Nephron (organoid): ENCODE measurements at regions not wholly inside any gene's neighbourhood (a gene's known extent, or its start where the extent isn't known, plus 50 kb on each side); places are given as distances from the start of the nearest gene placed in this dataset.
"Not testable (repeated sequence)": the region's sequence is repeated elsewhere in the genome, so short reads cannot be mapped to it uniquely, and the experiment has no call there.

Source experiments
- H3K27ac Mint-ChIP-seq, 3 experiments: 2 replicates each; pipeline ENCODE4 v1.8.0; 2020; ENCODE audit warnings: mixed read lengths in 3 of 3, mild to moderate bottlenecking in 2 of 3, moderate library complexity in 1 of 3
- H3K27me3 Mint-ChIP-seq: 2 replicates; pipeline ENCODE4 v1.8.0; 2021; ENCODE audit warnings: low read depth, mild to moderate bottlenecking, moderate library complexity, mixed read lengths
- H3K36me3 Mint-ChIP-seq: 2 replicates; pipeline ENCODE4 v1.8.0; 2020; ENCODE audit warnings: low read depth, mixed read lengths
- H3K4me1 Mint-ChIP-seq: 2 replicates; pipeline ENCODE4 v1.8.0; 2020; ENCODE audit warnings: mixed read lengths
- H3K4me3 Mint-ChIP-seq, 3 experiments: 2 replicates each; pipeline ENCODE4 v1.8.0; 2020; ENCODE audit warnings: mild to moderate bottlenecking in 3 of 3, mixed read lengths in 3 of 3, moderate library complexity in 2 of 3
- H3K9me3 Mint-ChIP-seq: 2 replicates; pipeline ENCODE4 v1.8.0; 2020; ENCODE audit warnings: mixed read lengths
- TF ChIP-seq, protein P1 (sequence below), 3 experiments: fragments of 200-600 bp; sonication (generic); IDR thresholded peaks; one replicate each; pipeline ENCODE4 v1.5.0; 2021; ENCODE audit warnings: antibody characterized with exemption in 3 of 3; ENCODE audit not compliant: unreplicated experiment in 3 of 3

DNA sequence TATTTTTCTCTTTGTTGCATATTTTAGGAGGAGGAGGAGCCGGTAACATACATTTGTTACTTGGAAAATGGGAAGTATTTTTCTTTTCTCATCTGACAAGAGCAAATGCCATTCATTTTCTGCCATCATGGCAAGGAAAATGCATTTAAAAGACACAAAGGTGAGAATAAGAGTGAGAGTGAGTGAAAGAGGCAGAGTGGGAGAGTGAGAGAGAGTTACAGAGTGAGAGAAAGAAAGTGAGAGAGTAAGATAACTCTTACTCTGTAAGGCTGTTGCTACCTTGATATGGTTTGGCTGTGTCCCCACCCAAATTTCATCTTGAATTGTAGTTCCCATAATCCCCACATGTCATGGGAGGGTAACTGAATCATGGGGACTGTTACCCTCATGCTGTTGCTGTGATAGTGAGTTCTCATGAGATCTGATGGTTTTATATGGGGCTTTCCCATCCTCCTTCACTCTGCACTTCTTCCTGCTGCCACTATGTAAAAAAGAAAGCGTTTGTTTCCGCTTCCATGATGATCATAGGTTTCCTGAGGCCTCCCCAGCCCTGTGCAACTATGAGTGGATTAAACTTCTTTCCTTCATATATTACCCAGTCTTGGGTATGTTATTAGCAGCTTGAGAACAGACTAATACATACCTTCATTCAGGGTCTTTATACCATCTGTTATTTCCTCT is 64.2 kb downstream of the ASCL1 start:
- TF ChIP-seq, protein P1, sequence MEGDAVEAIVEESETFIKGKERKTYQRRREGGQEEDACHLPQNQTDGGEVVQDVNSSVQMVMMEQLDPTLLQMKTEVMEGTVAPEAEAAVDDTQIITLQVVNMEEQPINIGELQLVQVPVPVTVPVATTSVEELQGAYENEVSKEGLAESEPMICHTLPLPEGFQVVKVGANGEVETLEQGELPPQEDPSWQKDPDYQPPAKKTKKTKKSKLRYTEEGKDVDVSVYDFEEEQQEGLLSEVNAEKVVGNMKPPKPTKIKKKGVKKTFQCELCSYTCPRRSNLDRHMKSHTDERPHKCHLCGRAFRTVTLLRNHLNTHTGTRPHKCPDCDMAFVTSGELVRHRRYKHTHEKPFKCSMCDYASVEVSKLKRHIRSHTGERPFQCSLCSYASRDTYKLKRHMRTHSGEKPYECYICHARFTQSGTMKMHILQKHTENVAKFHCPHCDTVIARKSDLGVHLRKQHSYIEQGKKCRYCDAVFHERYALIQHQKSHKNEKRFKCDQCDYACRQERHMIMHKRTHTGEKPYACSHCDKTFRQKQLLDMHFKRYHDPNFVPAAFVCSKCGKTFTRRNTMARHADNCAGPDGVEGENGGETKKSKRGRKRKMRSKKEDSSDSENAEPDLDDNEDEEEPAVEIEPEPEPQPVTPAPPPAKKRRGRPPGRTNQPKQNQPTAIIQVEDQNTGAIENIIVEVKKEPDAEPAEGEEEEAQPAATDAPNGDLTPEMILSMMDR (IDR thresholded peaks at IDR 0.05; ENCODE audit: unreplicated experiment in 3 of 3), result no peak
- Mint-ChIP-seq H3K36me3 (no peaks in the 10 kb centered on the region), H3K9me3 (no peaks in the 10 kb centered on the region), H3K27ac (no peak overlapping the region), H3K4me1 (no peaks in the 10 kb centered on the region), H3K4me3 (no peak overlapping the region), H3K27me3 (peaks cover 4% of the 10 kb centered on the region)

DNA sequence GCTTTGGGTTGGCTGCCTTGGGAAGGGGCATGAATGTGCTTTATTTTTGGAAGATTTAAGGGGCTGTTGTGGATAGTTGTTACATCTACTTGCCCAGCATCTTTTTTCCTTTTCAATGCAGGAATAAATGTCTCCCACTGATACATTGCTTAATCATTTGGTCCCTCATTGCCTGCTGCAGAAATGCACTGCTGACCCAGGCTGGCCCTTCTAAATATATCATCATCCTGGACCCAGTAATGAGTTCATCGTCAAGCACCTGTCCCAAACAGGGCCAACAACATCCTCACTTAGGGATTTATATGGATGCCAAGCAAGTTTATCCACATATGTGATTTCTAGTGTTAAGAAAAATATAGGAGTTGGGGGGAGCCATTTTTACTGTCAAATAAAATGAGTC is 67.2 kb downstream of the ASCL1 start:
- Mint-ChIP-seq H3K4me1 (no peaks in the 10 kb centered on the region), H3K9me3 (no peaks in the 10 kb centered on the region), H3K27ac (no peak overlapping the region), H3K27me3 (peaks cover 4% of the 10 kb centered on the region), H3K4me3 (no peak overlapping the region), H3K36me3 (no peaks in the 10 kb centered on the region)
- TF ChIP-seq, protein P1 (IDR thresholded peaks at IDR 0.05; ENCODE audit: unreplicated experiment in 3 of 3), result no peak

DNA sequence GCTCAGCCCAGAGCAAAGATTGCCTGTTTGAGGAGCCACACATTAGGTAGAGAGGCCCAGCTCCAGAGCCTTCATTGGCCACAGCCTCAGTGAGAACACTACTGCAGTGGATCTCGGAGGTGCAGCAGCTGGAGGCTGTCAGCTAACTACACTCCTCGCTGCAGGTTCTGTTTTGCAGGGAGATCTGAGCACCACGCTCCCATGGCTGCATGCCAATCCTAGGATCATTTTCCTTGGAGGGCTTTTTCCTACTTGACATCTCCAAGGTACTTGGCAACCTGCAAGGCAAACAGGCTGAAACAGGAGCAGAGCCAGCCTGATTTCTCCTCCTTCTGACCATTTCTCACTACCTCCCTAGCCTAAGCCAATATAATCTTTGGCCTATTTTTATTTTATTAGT is 69.2 kb downstream of the ASCL1 start:
- H3K27ac Mint-ChIP-seq, H3K36me3 Mint-ChIP-seq, H3K27me3 Mint-ChIP-seq, H3K9me3 Mint-ChIP-seq, H3K4me3 Mint-ChIP-seq, H3K4me1 Mint-ChIP-seq: not testable (repeated sequence)

DNA sequence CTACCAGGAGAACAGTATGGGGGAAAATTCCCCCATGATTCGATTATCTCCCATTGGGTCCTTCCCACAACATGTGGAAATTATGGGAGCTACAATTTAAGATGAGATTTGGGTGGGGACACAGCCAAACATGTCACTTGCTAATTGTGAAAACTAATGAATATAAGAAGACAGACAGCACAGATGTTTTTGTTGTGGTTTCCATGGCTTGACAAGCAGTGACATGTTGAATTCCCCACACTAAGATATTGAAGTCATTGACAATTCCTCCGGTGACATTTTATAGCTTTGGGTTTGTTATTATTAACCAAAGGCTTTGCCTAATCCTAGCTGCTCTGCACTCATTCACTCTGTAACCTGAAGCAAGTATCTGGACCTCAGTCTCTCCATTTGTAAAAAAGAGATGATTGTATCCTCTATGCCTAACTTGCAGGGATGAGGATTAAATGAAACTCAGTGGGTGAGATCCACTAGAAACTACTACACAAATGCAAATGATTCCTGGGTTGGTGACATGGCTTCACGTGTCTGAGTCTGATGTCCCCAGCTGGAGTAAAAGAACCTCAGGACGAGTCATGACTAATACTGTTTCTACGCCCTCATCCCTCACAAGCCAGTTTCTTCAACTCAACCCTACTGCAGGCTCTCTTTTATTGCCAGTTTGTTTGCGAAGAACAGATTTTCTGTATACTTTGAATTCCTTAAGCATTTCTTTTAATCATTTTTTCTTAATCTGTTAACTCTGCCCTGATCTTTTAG is 71.6 kb downstream of the ASCL1 start:
- H3K27ac Mint-ChIP-seq, result no peak overlapping the region
- no peaks in the 10 kb centered on the region for H3K9me3 Mint-ChIP-seq
- H3K4me3 Mint-ChIP-seq, result no peak overlapping the region
- no peaks in the 10 kb centered on the region for H3K36me3 Mint-ChIP-seq
- H3K4me1 Mint-ChIP-seq, result no peaks in the 10 kb centered on the region
- TF ChIP-seq, protein P1 (IDR thresholded peaks at IDR 0.05; ENCODE audit: unreplicated experiment in 3 of 3), result no peak
- H3K27me3 Mint-ChIP-seq, result no peaks in the 10 kb centered on the region

DNA sequence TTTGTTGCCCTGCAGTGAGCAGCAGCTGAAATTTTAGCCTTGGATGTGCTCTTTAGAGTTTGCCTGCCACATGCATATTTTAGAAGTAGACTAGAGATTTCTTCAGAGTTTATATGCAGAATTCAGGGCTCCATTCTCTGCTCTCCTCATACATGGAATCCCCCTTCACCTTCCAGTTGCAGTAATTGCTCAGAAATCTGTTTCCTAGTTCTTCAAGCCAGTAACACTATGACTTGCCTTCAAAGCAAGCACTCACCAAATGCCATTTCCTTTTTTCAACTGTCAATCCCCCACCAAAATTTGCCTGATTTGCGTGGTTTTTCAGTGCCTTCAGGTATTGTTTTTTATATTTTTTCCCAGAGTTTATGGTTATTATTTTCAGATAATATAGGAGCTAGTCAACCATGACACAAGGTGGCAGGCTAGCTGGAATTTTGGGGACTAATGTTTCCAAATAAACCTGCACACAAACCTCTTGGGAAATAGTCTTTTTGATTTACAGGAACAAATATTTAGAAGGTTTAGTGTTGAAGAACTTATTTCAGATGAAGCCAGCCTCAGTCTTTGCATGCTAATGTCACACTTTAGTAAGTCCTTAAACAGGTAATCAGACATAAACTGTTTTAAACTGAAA is 79.2 kb downstream of the ASCL1 start:
- no peaks in the 10 kb centered on the region for H3K4me1 Mint-ChIP-seq
- TF ChIP-seq, protein P1 (IDR thresholded peaks at IDR 0.05; ENCODE audit: unreplicated experiment in 3 of 3), result no peak
- no peaks in the 10 kb centered on the region for H3K36me3 Mint-ChIP-seq
- H3K27ac Mint-ChIP-seq, result no peak overlapping the region
- no peaks in the 10 kb centered on the region for H3K9me3 Mint-ChIP-seq
- peaks cover 17% of the 10 kb centered on the region for H3K27me3 Mint-ChIP-seq
- no peak overlapping the region for H3K4me3 Mint-ChIP-seq

GRCh38 chr12:103043531-103044486 is 86.3 kb downstream of the ASCL1 start:
- no peaks in the 10 kb centered on the region for H3K36me3 Mint-ChIP-seq
- no peaks in the 10 kb centered on the region for H3K4me1 Mint-ChIP-seq
- no peaks in the 10 kb centered on the region for H3K9me3 Mint-ChIP-seq
- no peak overlapping the region for H3K4me3 Mint-ChIP-seq
- no peak overlapping the region for H3K27ac Mint-ChIP-seq
- TF ChIP-seq, protein P1 (IDR thresholded peaks at IDR 0.05; ENCODE audit: unreplicated experiment in 3 of 3), result no peak
- H3K27me3 Mint-ChIP-seq, result peaks cover 30% of the 10 kb centered on the region
